ENCODE measurements at regions not wholly inside any gene's neighbourhood (a gene's known extent, or its start where the extent isn't known, plus 50 kb on each side); places are given as distances from the start of the nearest gene placed in this dataset.

DNA sequence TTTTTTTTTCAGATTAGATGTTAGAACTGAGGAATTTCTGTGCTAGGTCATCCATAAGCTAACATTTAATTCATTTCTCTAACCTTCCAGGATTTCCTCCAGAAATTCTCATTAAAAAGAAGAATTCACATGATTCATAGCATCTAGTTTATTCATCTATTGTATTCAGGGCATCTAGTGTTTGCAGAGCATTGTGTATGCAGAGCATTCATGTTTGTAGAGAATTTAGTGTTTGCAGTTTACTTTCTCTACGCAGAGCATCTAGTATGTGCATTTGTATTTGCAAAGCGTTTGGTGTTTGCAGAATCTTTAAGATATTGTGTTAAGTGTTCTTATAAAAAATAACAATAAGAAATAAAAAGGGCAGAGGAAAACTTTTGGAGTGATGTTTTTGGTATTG is 491.1 kb downstream of the MTRR start:
- H3K4me1 ChIP-seq (ENCODE audit: control insufficient read depth, extremely low read depth, insufficient read depth, low read length): no peaks in the 10 kb centered on the region
- intact Hi-C loops (cut with micrococcal nuclease): no loop called here
- H2AFZ ChIP-seq (ENCODE audit: low read depth, low read length): no peak overlapping the region
- no peaks in the 10 kb centered on the region for H3K27me3 ChIP-seq (ENCODE audit: control insufficient read depth in 2 of 2, insufficient read depth in 2 of 2, low read length in 2 of 2)
- POLR2A ChIA-PET: no interaction called here
- no peak overlapping the region for H3K9ac ChIP-seq (replicated peaks; ENCODE audit: extremely low read depth, insufficient read depth, low read length)
- H3K9me3 ChIP-seq (replicated peaks; ENCODE audit: control insufficient read depth, insufficient read depth, low read length): no peaks in the 10 kb centered on the region
- H3K79me2 ChIP-seq (ENCODE audit: control insufficient read depth, insufficient read depth, low read length): no peaks in the 10 kb centered on the region
- BruUV-seq (replicated peaks): no TSS peak
- H3K27ac ChIP-seq (ENCODE audit: insufficient read depth, low read depth, low read length): no peak overlapping the region
- H4K20me1 ChIP-seq (replicated peaks; ENCODE audit: control insufficient read depth, extremely low read depth, insufficient read depth, low read length): no peaks in the 10 kb centered on the region
- H3K4me3 ChIP-seq (replicated peaks in 1 of 3; ENCODE audit: insufficient read depth in 1 of 3, low read depth in 1 of 3, low read length in 3 of 3): no peak overlapping the region
- no peak for TF ChIP-seq JUN (IDR thresholded peaks at IDR 0.05; ENCODE audit: borderline replicate concordance, insufficient read depth, insufficient read length, low read depth)
- TF ChIP-seq MYC (IDR thresholded peaks at IDR 0.05; ENCODE audit: low read depth, low read length): no peak
- no peak for TF ChIP-seq POLR2A (IDR thresholded peaks at IDR 0.05; ENCODE audit: low read depth, low read length)
- TF ChIP-seq MAX (IDR thresholded peaks at IDR 0.05; ENCODE audit: insufficient read depth, insufficient read length): no peak
- no peak for TF ChIP-seq POLR2AphosphoS5 (IDR thresholded peaks at IDR 0.05; ENCODE audit: insufficient read depth, low read depth, low read length)
- no peak for TF ChIP-seq GATA2 (IDR thresholded peaks at IDR 0.05; ENCODE audit: insufficient read depth, insufficient read length, low read depth, low read length)
- no peak for TF ChIP-seq CTCF (IDR thresholded peaks at IDR 0.05; ENCODE audit: extremely low read depth in 1 of 2, insufficient read depth in 1 of 2, low read depth in 1 of 2, low read length in 2 of 2)
- no peak for TF ChIP-seq EZH2 (IDR thresholded peaks at IDR 0.05; ENCODE audit: borderline replicate concordance, low read depth, low read length, severe bottlenecking)
- no peak for TF ChIP-seq FOS (IDR thresholded peaks at IDR 0.05; ENCODE audit: borderline replicate concordance, insufficient read depth, low read length)
- H3K36me3 ChIP-seq (ENCODE audit: control insufficient read depth in 2 of 2, extremely low read depth in 1 of 2, insufficient read depth in 2 of 2, low read length in 2 of 2): no peaks in the 10 kb centered on the region
- CTCF ChIA-PET: no interaction called here
- H3K4me2 ChIP-seq (ENCODE audit: insufficient read depth, low read length): no peak overlapping the region
- dilution Hi-C loops (cut with MboI; ENCODE audit: extremely low pct_ligation_motif_present, low sequenced_read_pairs): no loop called here
- DNase-seq (ENCODE audit: low read depth, low spot score) (no peak), FAIRE-seq (no peak)
- H3K9me1 ChIP-seq (replicated peaks; ENCODE audit: control insufficient read depth, extremely low read depth, insufficient read depth, low read length): no peaks in the 10 kb centered on the region

Data from endothelial cell of umbilical vein (primary cell).